OCI-LY3 (cell line): ENCODE measurements at regions not wholly inside any gene's neighbourhood (a gene's known extent, or its start where the extent isn't known, plus 50 kb on each side); places are given as distances from the start of the nearest gene placed in this dataset.

Experiments
- CTCF ChIP-seq: fragments of 200-600, 300-600 bp; sonication (generic); IDR thresholded peaks from 2 replicates; pipeline ENCODE4 v1.5.1; 2014; ENCODE audit warnings: antibody characterized with exemption, low read length, low read depth
- EZH2phosphoT487 ChIP-seq: fragments of 200-600 bp; shearing (Covaris generic); IDR thresholded peaks from 2 replicates; pipeline ENCODE4 v1.6.1; 2018; ENCODE audit warnings: antibody characterized with exemption, mixed run types, low read depth

DNA sequence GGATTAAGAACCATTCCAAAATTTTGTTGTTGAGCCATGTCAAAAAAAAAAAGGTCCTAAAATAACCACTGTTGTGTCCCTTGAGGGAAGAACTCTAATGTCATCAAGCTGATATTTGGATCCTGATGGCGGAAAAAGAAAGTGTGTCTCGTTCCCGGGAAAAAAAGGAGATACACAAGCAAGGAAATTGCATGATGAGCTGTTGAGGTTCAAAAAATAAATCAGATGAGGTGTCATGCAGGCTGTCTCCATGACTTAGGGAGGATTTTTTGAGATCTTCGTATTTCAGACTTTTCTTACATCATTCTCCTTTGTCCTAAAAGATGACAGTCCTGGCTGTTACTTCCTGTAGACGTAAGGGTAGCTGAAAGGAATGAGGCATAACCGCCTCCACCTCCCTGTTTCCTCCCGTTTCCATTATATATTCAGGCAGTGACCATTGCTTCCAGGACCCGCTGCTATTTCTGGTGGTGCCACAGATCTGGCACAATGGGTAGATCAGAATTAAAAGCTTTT lies 117.3 kb upstream of the TNFAIP3 start:
- TF ChIP-seq CTCF (no peak), EZH2phosphoT487 (no peak)
